SK-N-SH treated with all-trans-retinoic acid at 6 μM for 48 hours (cell line): ENCODE measurements at regions not wholly inside any gene's neighbourhood (a gene's known extent, or its start where the extent isn't known, plus 50 kb on each side); places are given as distances from the start of the nearest gene placed in this dataset.

Experiments used
- ATAC-seq: fragments of 200-7000 bp; cut with Tn5 transposase; 3 replicates; pipeline ENCODE4 v1.9.1; 2020; ENCODE audit warnings: mild to moderate bottlenecking, moderate library complexity
- BACH2 ChIP-seq: fragments of 250-450 bp; sonication (Bioruptor Pico); IDR thresholded peaks from 2 replicates; pipeline ENCODE4 v1.9.0; 2021; ENCODE audit warnings: mild to moderate bottlenecking, borderline replicate concordance
- CREB5 ChIP-seq: fragments of 250-450 bp; sonication (Bioruptor Pico); IDR thresholded peaks from 2 replicates; pipeline ENCODE4 v1.5.1; 2020; ENCODE audit warnings: low read depth, mild to moderate bottlenecking, moderate library complexity
- CSDC2 ChIP-seq: fragments of 250-450 bp; sonication (Bioruptor Pico); IDR thresholded peaks from 2 replicates; pipeline ENCODE4 v1.5.0; 2020; ENCODE audit warnings: mild to moderate bottlenecking, moderate library complexity
- ESRRG ChIP-seq: fragments of 250-450 bp; sonication (Bioruptor Pico); IDR thresholded peaks from 2 replicates; pipeline ENCODE4 v1.6.1; 2021; ENCODE audit warnings: mild to moderate bottlenecking
- GLIS3 ChIP-seq: fragments of 250-450 bp; sonication (Bioruptor Pico); IDR thresholded peaks from 2 replicates; pipeline ENCODE4 v1.5.0; 2020; ENCODE audit warnings: mild to moderate bottlenecking, moderate library complexity
- ISL1 ChIP-seq: fragments of 250-450 bp; sonication (Bioruptor Pico); IDR thresholded peaks from 2 replicates; pipeline ENCODE4 v2.1.2; 2022; ENCODE audit warnings: mild to moderate bottlenecking, moderate library complexity
- OSR1 ChIP-seq: fragments of 250-450 bp; sonication (Bioruptor Pico); IDR thresholded peaks from 2 replicates; pipeline ENCODE4 v1.8.0; 2022; ENCODE audit warnings: moderate library complexity, mild to moderate bottlenecking, inconsistent platforms
- PATZ1 ChIP-seq: fragments of 250-450 bp; sonication (Bioruptor Pico); IDR thresholded peaks from 2 replicates; pipeline ENCODE4 v1.8.0; 2020; ENCODE audit warnings: mild to moderate bottlenecking, moderate library complexity, borderline replicate concordance
- POU6F1 ChIP-seq: fragments of 250-450 bp; sonication (Bioruptor Pico); IDR thresholded peaks from 2 replicates; pipeline ENCODE4 v1.8.0; 2021; ENCODE audit warnings: low read depth, mild to moderate bottlenecking, moderate library complexity, borderline replicate concordance
- PPARA ChIP-seq: fragments of 250-450 bp; sonication (Bioruptor Pico); IDR thresholded peaks from 2 replicates; pipeline ENCODE4 v1.5.0; 2020; ENCODE audit warnings: mild to moderate bottlenecking, borderline replicate concordance
- SNAI2 ChIP-seq: fragments of 250-450 bp; sonication (Bioruptor Pico); IDR thresholded peaks from 2 replicates; pipeline ENCODE4 v1.5.0; 2020; ENCODE audit warnings: mild to moderate bottlenecking, moderate library complexity
- TOX ChIP-seq: fragments of 250-450 bp; sonication (Bioruptor Pico); IDR thresholded peaks from 2 replicates; pipeline ENCODE4 v1.8.0; 2021; ENCODE audit warnings: mild to moderate bottlenecking, moderate library complexity, borderline replicate concordance
- ZC3H10 ChIP-seq: fragments of 250-450 bp; sonication (Bioruptor Pico); IDR thresholded peaks from 2 replicates; pipeline ENCODE4 v1.5.1; 2021; ENCODE audit warnings: mild to moderate bottlenecking, moderate library complexity
- ZFP3 ChIP-seq: fragments of 250-450 bp; sonication (Bioruptor Pico); IDR thresholded peaks from 2 replicates; pipeline ENCODE4 v1.5.0; 2020; ENCODE audit warnings: mild to moderate bottlenecking, moderate library complexity
- ZFP30 ChIP-seq: fragments of 450-650 bp; formaldehyde crosslinking; IDR thresholded peaks from 2 replicates; pipeline ENCODE4 v1.5.0; 2022; ENCODE audit warnings: mild to moderate bottlenecking, moderate library complexity
- ZNF565 ChIP-seq: fragments of 450-650 bp; formaldehyde crosslinking; conservative IDR thresholded peaks from 2 replicates; pipeline ENCODE4 v1.5.0; 2020; ENCODE audit warnings: low read depth, mild to moderate bottlenecking, moderate library complexity
- ZNF70 ChIP-seq: fragments of 450-650 bp; formaldehyde crosslinking; IDR thresholded peaks from 2 replicates; pipeline ENCODE4 v1.5.0; 2020; ENCODE audit warnings: mild to moderate bottlenecking, moderate library complexity
- TF ChIP-seq, protein P1 (sequence below): fragments of 250-450 bp; sonication (Bioruptor Pico); IDR thresholded peaks from 2 replicates; pipeline ENCODE4 v1.5.0; 2020; ENCODE audit warnings: mild to moderate bottlenecking, moderate library complexity

- no peak for TF ChIP-seq PPARA
- no peak for TF ChIP-seq SNAI2 (CRISPR knock-in tag)
- TF ChIP-seq OSR1, result no peak
- TF ChIP-seq ZFP30, result no peak
- no peak for TF ChIP-seq TOX (CRISPR knock-in tag)
- TF ChIP-seq, all 23 proteins: peak for 0
- ATAC-seq, result no peak
Observed at GRCh38 chr16:26801628-26802027, 265.1 kb upstream of the C16orf82 start.

DNA sequence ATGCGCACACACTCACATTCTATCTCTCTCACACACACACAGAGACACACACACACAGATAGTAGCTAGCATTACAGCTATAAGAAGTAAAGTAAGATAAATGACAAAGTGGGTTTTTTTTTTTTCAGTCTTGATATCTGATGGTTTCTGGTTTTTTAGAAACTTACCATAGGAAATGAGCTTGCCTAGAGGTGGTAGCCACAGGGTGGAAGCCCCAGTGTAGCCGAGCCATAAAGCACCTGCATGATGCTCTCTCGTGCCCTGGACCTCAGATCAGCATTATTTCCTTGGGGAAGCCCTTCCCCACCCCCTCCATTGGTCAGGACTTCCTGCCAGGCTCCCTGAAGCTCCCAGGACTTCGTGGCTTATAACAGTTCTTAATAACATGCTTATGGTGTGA lies 264.3 kb upstream of the C16orf82 start:
- TF ChIP-seq ZC3H10 (no peak), CSDC2 (CRISPR knock-in tag) (no peak), PATZ1 (CRISPR knock-in tag) (no peak), TOX (CRISPR knock-in tag) (no peak), SNAI2 (CRISPR knock-in tag) (no peak), CREB5 (no peak)
- no peak for ATAC-seq

GRCh38 chr16:26802965-26803364 lies 263.8 kb upstream of the C16orf82 start:
- TF ChIP-seq OSR1, result no peak
- TF ChIP-seq PATZ1 (CRISPR knock-in tag), result no peak
- no peak for TF ChIP-seq ZNF70 (CRISPR knock-in tag)
- TF ChIP-seq CSDC2 (CRISPR knock-in tag), result no peak
- TF ChIP-seq GLIS3 (CRISPR knock-in tag), result no peak
- no peak for ATAC-seq

DNA sequence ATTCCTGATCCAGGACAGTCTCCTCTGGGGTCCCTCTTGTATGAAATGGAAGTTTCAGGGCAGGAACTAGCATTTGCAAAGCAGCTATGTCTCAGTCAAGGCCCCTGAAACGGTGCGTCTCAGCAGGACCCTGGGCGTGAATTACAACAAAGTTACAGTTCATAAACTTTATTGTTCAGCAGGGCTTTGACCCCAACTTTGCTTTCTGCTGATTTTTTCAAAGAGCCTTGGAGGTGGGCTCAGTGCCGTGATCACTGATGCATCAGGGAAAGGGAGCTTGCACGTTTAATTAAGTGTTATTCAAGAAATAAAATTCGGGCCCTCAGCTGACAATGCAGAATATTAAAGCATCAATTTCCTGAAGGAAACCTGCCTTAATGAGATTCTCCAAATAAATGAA lies 260.1 kb upstream of the C16orf82 start:
- TF ChIP-seq POU6F1 (CRISPR knock-in tag) (no peak), ZFP3 (CRISPR knock-in tag) (no peak), OSR1 (no peak), BACH2 (CRISPR knock-in tag) (no peak), ZNF565 (CRISPR knock-in tag) (no peak), CSDC2 (CRISPR knock-in tag) (no peak), TOX (CRISPR knock-in tag) (no peak), ISL1 (CRISPR knock-in tag) (no peak), ZFP30 (no peak), ESRRG (CRISPR knock-in tag) (no peak), CREB5 (no peak), PPARA (no peak), ZNF70 (CRISPR knock-in tag) (no peak), GLIS3 (CRISPR knock-in tag) (no peak)
- TF ChIP-seq, protein P1, sequence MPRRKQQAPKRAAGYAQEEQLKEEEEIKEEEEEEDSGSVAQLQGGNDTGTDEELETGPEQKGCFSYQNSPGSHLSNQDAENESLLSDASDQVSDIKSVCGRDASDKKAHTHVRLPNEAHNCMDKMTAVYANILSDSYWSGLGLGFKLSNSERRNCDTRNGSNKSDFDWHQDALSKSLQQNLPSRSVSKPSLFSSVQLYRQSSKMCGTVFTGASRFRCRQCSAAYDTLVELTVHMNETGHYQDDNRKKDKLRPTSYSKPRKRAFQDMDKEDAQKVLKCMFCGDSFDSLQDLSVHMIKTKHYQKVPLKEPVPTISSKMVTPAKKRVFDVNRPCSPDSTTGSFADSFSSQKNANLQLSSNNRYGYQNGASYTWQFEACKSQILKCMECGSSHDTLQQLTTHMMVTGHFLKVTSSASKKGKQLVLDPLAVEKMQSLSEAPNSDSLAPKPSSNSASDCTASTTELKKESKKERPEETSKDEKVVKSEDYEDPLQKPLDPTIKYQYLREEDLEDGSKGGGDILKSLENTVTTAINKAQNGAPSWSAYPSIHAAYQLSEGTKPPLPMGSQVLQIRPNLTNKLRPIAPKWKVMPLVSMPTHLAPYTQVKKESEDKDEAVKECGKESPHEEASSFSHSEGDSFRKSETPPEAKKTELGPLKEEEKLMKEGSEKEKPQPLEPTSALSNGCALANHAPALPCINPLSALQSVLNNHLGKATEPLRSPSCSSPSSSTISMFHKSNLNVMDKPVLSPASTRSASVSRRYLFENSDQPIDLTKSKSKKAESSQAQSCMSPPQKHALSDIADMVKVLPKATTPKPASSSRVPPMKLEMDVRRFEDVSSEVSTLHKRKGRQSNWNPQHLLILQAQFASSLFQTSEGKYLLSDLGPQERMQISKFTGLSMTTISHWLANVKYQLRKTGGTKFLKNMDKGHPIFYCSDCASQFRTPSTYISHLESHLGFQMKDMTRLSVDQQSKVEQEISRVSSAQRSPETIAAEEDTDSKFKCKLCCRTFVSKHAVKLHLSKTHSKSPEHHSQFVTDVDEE (CRISPR knock-in tag), result no peak
- TF ChIP-seq, all 23 proteins: peak for 0
- ATAC-seq, result no peak
